GM23338 (cell line): ENCODE measurements at regions not wholly inside any gene's neighbourhood (a gene's known extent, or its start where the extent isn't known, plus 50 kb on each side); places are given as distances from the start of the nearest gene placed in this dataset.

Experiments
- CTCF ChIP-seq, 2 experiments: fragments of 200-600 bp in 1 of 2; sonication (generic) in 1 of 2; conservative IDR thresholded peaks; 2 replicates each; pipeline versions ENCODE4 v1.5.1 to v1.6.1; 2016 to 2017; ENCODE audit warnings: antibody characterized with exemption in 2 of 2, low read depth in 2 of 2, mild to moderate bottlenecking in 2 of 2, moderate library complexity in 1 of 2
- EZH2 ChIP-seq: fragments of 200-600 bp; sonication (generic); IDR thresholded peaks from one replicate; pipeline ENCODE4 v1.8.0; 2017; ENCODE audit warnings: antibody characterized with exemption, mild to moderate bottlenecking, low read depth; ENCODE audit not compliant: unreplicated experiment
- EZH2phosphoT487 ChIP-seq: fragments of 200-600 bp; sonication (generic); IDR thresholded peaks from one replicate; pipeline ENCODE4 v1.8.1; 2018; ENCODE audit warnings: antibody characterized with exemption; ENCODE audit not compliant: unreplicated experiment
- JUNB ChIP-seq: IDR thresholded peaks from one replicate; pipeline ENCODE4 v1.6.1; 2016; ENCODE audit warnings: antibody characterized with exemption; ENCODE audit not compliant: unreplicated experiment
- NANOG ChIP-seq: IDR thresholded peaks from 2 replicates; pipeline ENCODE4 v1.6.1; 2016; ENCODE audit warnings: antibody characterized with exemption, borderline replicate concordance
- POLR2AphosphoS5 ChIP-seq: IDR thresholded peaks from 2 replicates; pipeline ENCODE4 v1.6.1; 2016; ENCODE audit warnings: antibody characterized with exemption, low read depth
- REST ChIP-seq: IDR thresholded peaks from one replicate; pipeline ENCODE4 v1.6.1; 2018; ENCODE audit warnings: antibody characterized with exemption; ENCODE audit not compliant: unreplicated experiment
- STAT1 ChIP-seq: IDR thresholded peaks from one replicate; pipeline ENCODE4 v1.6.1; 2016; ENCODE audit warnings: antibody characterized with exemption; ENCODE audit not compliant: unreplicated experiment
- ZNF114 ChIP-seq: fragments of 250-450 bp; sonication (Bioruptor Pico); IDR thresholded peaks from 2 replicates; pipeline ENCODE4 v1.5.0; 2020; ENCODE audit warnings: mild to moderate bottlenecking, moderate library complexity
- ZNF331 ChIP-seq: fragments of 250-450 bp; sonication (Bioruptor Pico); IDR thresholded peaks from 2 replicates; pipeline ENCODE4 v1.5.0; 2020; ENCODE audit warnings: low read depth, mild to moderate bottlenecking, moderate library complexity

- TF ChIP-seq CTCF (conservative IDR thresholded peaks at IDR 0.05; ENCODE audit: low read depth in 2 of 2) (no peak), EZH2 (no peak), ZNF331 (no peak), NANOG (no peak), POLR2AphosphoS5 (no peak), EZH2phosphoT487 (no peak), ZNF114 (CRISPR knock-in tag) (no peak), REST (no peak), JUNB (no peak), STAT1 (no peak)
Measured at GRCh38 chr1:234997201-234997895, 131.3 kb downstream of the TOMM20 start.
